ENCODE measurements at regions not wholly inside any gene's neighbourhood (a gene's known extent, or its start where the extent isn't known, plus 50 kb on each side); places are given as distances from the start of the nearest gene placed in this dataset.

GRCh38 chr12:47012552-47012951, 66.9 kb upstream of the PCED1B start:
- H4K20me1 ChIP-seq (ENCODE audit: insufficient read depth, low read length), result no peaks in the 10 kb centered on the region
- POLR2A ChIA-PET, result no interaction called here
- no peak overlapping the region for H3K27ac ChIP-seq (ENCODE audit: extremely low read length, insufficient read depth, low read length)
- 4% methylated on average over 1 of the region's 1 CpG for WGBS (ENCODE audit: low lambda C conversion rate)
- H3K4me2 ChIP-seq (ENCODE audit: low read depth, low read length), result no peak overlapping the region
- H3K79me2 ChIP-seq (ENCODE audit: insufficient read depth, low read length), result no peaks in the 10 kb centered on the region
- ATAC-seq (no peak), DNase-seq (ENCODE audit: low spot score) (no peak), FAIRE-seq (no peak)
- H3K9me3 ChIP-seq (ENCODE audit: low read length), result no peaks in the 10 kb centered on the region
- no peak overlapping the region for H3K4me3 ChIP-seq (replicated peaks in 1 of 3; ENCODE audit: insufficient read depth in 1 of 3, low read depth in 2 of 3, low read length in 3 of 3)
- TF ChIP-seq TBX3 (IDR thresholded peaks at IDR 0.05; ENCODE audit: borderline replicate concordance) (no peak), SOX6 (IDR thresholded peaks at IDR 0.05) (no peak), SOX6 (CRISPR knock-in tag; IDR thresholded peaks at IDR 0.05) (no peak), ZBTB1 (CRISPR knock-in tag; IDR thresholded peaks at IDR 0.05; ENCODE audit: borderline replicate concordance) (no peak), ZFX (CRISPR knock-in tag; IDR thresholded peaks at IDR 0.05; ENCODE audit: low read depth) (no peak), ZBTB4 (CRISPR knock-in tag; IDR thresholded peaks at IDR 0.05; ENCODE audit: borderline replicate concordance) (no peak), ZNF761 (CRISPR knock-in tag; conservative IDR thresholded peaks at IDR 0.05) (no peak), ATF4 (CRISPR knock-in tag; IDR thresholded peaks at IDR 0.05) (no peak), AGO1 (IDR thresholded peaks at IDR 0.05; ENCODE audit: low read depth, low read length, poor library complexity, severe bottlenecking) (no peak), DDIT3 (CRISPR knock-in tag; IDR thresholded peaks at IDR 0.05) (no peak), ZFP37 (CRISPR knock-in tag; IDR thresholded peaks at IDR 0.05; ENCODE audit: borderline replicate concordance) (no peak), ZFP36 (IDR thresholded peaks at IDR 0.05; ENCODE audit: borderline replicate concordance, low read depth, low read length, partially characterized antibody) (no peak), JUNB (CRISPR knock-in tag; IDR thresholded peaks at IDR 0.05; ENCODE audit: borderline replicate concordance) (no peak), ELK4 (CRISPR knock-in tag; IDR thresholded peaks at IDR 0.05; ENCODE audit: borderline replicate concordance) (no peak)
- H3K9ac ChIP-seq (ENCODE audit: insufficient read depth, low read depth, low read length), result no peak overlapping the region
- no peak overlapping the region for H2AFZ ChIP-seq (ENCODE audit: low read length)
- in situ Hi-C loops (cut with HindIII; ENCODE audit: extremely low pct_ligation_motif_present, low pct_unique_long_range_greater_than_20kb) (no loop called here), intact Hi-C loops (cut with micrococcal nuclease; ENCODE audit: unreplicated experiment) (no loop called here)
- CTCF ChIA-PET (ENCODE audit: low intra/inter-chr PET ratio, low total read pairs), result no interaction called here
- H3K27me3 ChIP-seq (ENCODE audit: control insufficient read depth in 1 of 2, insufficient read depth in 2 of 2, low read length in 2 of 2), result no peaks in the 10 kb centered on the region
- no TSS peak for BruUV-seq (replicated peaks)
- no peaks in the 10 kb centered on the region for H3K36me3 ChIP-seq (replicated peaks in 1 of 2; ENCODE audit: control insufficient read depth in 1 of 2, insufficient read depth in 2 of 2, low read length in 2 of 2)
- no peaks in the 10 kb centered on the region for H3K4me1 ChIP-seq (ENCODE audit: insufficient read depth, low read length)

All from HepG2 (cell line).